SU-DHL-6 (cell line): ENCODE measurements at regions not wholly inside any gene's neighbourhood (a gene's known extent, or its start where the extent isn't known, plus 50 kb on each side); places are given as distances from the start of the nearest gene placed in this dataset.

Source experiments
- H2AFZ ChIP-seq: fragments of 200-600 bp; sonication (generic); 2 replicates; pipeline ENCODE4 v1.6.1; 2014; ENCODE audit warnings: low read depth, mild to moderate bottlenecking, moderate library complexity, mixed read lengths, antibody characterized with exemption, low read length; ENCODE audit not compliant: severe bottlenecking
- H3F3A ChIP-seq: fragments of 200-600 bp; shearing (Covaris generic); 2 replicates; pipeline ENCODE4 v1.6.0; 2016; ENCODE audit warnings: antibody characterized with exemption, mild to moderate bottlenecking; ENCODE audit not compliant: insufficient read depth
- H3K27ac ChIP-seq: fragments of 200-600 bp; sonication (generic); 2 replicates; pipeline ENCODE4 v1.5.1; 2016; ENCODE audit warnings: low read depth, mild to moderate bottlenecking, low read length, moderate library complexity, mixed read lengths
- H3K27me3 ChIP-seq: fragments of 200-600 bp; sonication (generic), shearing (Covaris generic); 2 replicates; pipeline ENCODE4 v1.6.0; 2014; ENCODE audit warnings: mild to moderate bottlenecking, low read length
- H3K36me3 ChIP-seq: fragments of 200-600 bp; sonication (generic); 2 replicates; pipeline ENCODE4 v1.6.1; 2014; ENCODE audit warnings: mild to moderate bottlenecking, low read length, mixed read lengths
- H3K4me2 ChIP-seq: fragments of 300-600, 200-600 bp; shearing (Covaris generic), sonication (generic); 2 replicates; pipeline ENCODE4 v1.6.0; 2014; ENCODE audit warnings: low read length, low read depth, mild to moderate bottlenecking; ENCODE audit not compliant: poor library complexity, severe bottlenecking
- H3K4me3 ChIP-seq: fragments of 200-600 bp; sonication (generic); 2 replicates; pipeline ENCODE4 v1.5.1; 2014; ENCODE audit warnings: antibody characterized with exemption, low read length, mild to moderate bottlenecking, mixed read lengths; ENCODE audit not compliant: insufficient read depth, poor library complexity, severe bottlenecking
- H3K79me2 ChIP-seq: fragments of 200-600 bp; sonication (generic); 2 replicates; pipeline ENCODE4 v1.6.1; 2014; ENCODE audit warnings: mild to moderate bottlenecking, low read length, moderate library complexity; ENCODE audit not compliant: insufficient read depth
- H3K9ac ChIP-seq: fragments of 200-600 bp; sonication (generic); 2 replicates; pipeline ENCODE4 v1.7.0; 2014; ENCODE audit warnings: mild to moderate bottlenecking, low read length
- H3K9me2 ChIP-seq: fragments of 200-600 bp; sonication (generic); replicated peaks from 2 replicates; pipeline ENCODE4 v1.6.1; 2014; ENCODE audit warnings: low read length; ENCODE audit not compliant: insufficient read depth
- H3K9me3 ChIP-seq: fragments of 200-600 bp; sonication (generic); 2 replicates; pipeline ENCODE4 v1.6.1; 2014; ENCODE audit warnings: low read length, mixed read lengths; ENCODE audit not compliant: insufficient read depth
- H4K20me1 ChIP-seq: fragments of 200-600 bp; sonication (generic); 2 replicates; pipeline ENCODE4 v1.6.1; 2014; ENCODE audit warnings: low read depth, mild to moderate bottlenecking, antibody characterized with exemption, low read length, moderate library complexity, mixed read lengths
- EZH2phosphoT487 ChIP-seq: fragments of 200-600 bp; sonication (generic), shearing (Covaris generic); conservative IDR thresholded peaks from 2 replicates; pipeline ENCODE4 v1.6.1; 2018; ENCODE audit warnings: mild to moderate bottlenecking, antibody characterized with exemption, low read length, moderate library complexity, mixed read lengths
- TF ChIP-seq, protein P1 (sequence below): fragments of 200-600 bp; sonication (generic); IDR thresholded peaks from one replicate; pipeline ENCODE4 v1.5.1; 2017; ENCODE audit warnings: antibody characterized with exemption, mild to moderate bottlenecking, low read length, moderate library complexity; ENCODE audit not compliant: insufficient read depth, poor library complexity, severe bottlenecking

DNA sequence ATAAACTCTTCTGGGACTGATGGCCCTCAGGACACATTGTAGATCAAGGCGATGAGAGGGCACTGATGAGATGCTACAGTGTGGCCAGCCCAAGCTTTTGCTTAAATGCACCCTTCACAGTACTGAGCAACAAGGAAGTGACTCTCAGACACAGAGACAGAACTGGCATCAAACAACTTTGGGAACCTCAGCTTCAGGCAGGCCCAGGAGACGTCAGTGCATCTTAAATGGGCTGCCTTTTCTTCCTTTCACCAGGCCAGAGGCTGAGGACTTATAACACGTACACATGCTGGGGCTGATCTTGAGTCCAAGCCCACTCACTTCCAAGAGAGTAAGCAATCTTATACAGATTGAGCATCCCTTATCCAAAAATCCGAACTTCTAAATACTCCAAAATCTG is 386.1 kb upstream of the C16orf82 start:
- Histone ChIP-seq H3K4me2 (no peak overlapping the region), H3K27ac (no peak overlapping the region), H3K27me3 (no peaks in the 10 kb centered on the region), H3K9ac (no peak overlapping the region), H2AFZ (no peak overlapping the region), H3K79me2 (no peaks in the 10 kb centered on the region), H3K9me3 (no peaks in the 10 kb centered on the region), H3K9me2 (no peaks in the 10 kb centered on the region), H3F3A (no peaks in the 10 kb centered on the region), H3K36me3 (no peaks in the 10 kb centered on the region), H4K20me1 (no peaks in the 10 kb centered on the region), H3K4me3 (no peak overlapping the region)
- TF ChIP-seq, protein P1, sequence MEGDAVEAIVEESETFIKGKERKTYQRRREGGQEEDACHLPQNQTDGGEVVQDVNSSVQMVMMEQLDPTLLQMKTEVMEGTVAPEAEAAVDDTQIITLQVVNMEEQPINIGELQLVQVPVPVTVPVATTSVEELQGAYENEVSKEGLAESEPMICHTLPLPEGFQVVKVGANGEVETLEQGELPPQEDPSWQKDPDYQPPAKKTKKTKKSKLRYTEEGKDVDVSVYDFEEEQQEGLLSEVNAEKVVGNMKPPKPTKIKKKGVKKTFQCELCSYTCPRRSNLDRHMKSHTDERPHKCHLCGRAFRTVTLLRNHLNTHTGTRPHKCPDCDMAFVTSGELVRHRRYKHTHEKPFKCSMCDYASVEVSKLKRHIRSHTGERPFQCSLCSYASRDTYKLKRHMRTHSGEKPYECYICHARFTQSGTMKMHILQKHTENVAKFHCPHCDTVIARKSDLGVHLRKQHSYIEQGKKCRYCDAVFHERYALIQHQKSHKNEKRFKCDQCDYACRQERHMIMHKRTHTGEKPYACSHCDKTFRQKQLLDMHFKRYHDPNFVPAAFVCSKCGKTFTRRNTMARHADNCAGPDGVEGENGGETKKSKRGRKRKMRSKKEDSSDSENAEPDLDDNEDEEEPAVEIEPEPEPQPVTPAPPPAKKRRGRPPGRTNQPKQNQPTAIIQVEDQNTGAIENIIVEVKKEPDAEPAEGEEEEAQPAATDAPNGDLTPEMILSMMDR: no peak
- TF ChIP-seq EZH2phosphoT487: no peak

DNA sequence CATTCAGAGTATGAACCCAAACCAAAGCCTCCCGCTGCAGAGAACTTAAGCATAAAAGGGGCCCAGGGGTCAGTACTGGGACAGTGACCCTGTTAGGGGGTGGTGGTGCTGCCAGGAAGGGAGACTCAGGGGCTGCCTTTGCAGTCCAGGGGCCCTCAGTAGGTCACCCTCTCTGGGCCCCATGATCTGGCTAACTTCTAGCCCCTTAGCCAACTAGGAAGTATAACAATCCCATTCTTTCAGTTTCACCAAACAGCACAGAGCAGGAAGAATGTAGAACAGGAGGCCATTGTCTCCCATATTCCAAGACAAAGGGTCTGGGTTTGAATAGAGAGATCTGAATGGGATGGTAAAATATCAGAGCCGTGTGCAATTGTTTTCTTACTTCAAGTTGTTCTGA is 378.6 kb upstream of the C16orf82 start:
- Histone ChIP-seq H3K9ac (no peak overlapping the region), H3K36me3 (no peaks in the 10 kb centered on the region), H3K27ac (no peak overlapping the region), H3K4me2 (no peak overlapping the region), H3K9me3 (no peaks in the 10 kb centered on the region; the same call in 1 of the 2 replicates), H3F3A (no peaks in the 10 kb centered on the region), H3K79me2 (no peaks in the 10 kb centered on the region), H3K27me3 (no peaks in the 10 kb centered on the region), H4K20me1 (no peaks in the 10 kb centered on the region), H3K9me2 (no peaks in the 10 kb centered on the region), H2AFZ (no peak overlapping the region), H3K4me3 (no peak overlapping the region)
- no peak for TF ChIP-seq EZH2phosphoT487
- TF ChIP-seq, protein P1: no peak

DNA sequence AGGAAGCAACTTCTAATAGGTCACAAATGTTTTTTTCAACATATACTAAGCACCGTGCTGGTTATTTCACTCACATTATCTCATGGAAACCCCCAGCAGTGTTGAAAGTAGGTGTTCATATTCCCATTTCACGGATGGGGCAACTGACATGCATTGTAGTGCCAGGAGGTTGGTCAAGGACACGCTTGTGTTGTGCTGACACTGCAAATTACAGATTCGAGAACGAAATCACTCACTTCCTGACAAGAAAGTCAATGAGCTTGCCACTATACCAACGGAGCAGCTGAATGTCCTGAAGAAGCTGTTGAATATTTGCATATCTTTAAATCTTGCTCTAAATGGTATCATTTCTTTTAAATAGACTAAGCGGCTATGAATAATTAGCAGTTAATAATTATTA is 378.0 kb upstream of the C16orf82 start:
- H3K9me2 ChIP-seq: no peaks in the 10 kb centered on the region
- no peak overlapping the region for H3K4me3 ChIP-seq
- no peak overlapping the region for H3K9ac ChIP-seq
- H3K27ac ChIP-seq: no peak overlapping the region
- no peaks in the 10 kb centered on the region; the same call in 1 of the 2 replicates for H3K9me3 ChIP-seq
- H3K79me2 ChIP-seq: no peaks in the 10 kb centered on the region
- no peaks in the 10 kb centered on the region for H3K36me3 ChIP-seq
- no peaks in the 10 kb centered on the region for H4K20me1 ChIP-seq
- no peaks in the 10 kb centered on the region for H3F3A ChIP-seq
- H3K4me2 ChIP-seq: no peak overlapping the region
- no peaks in the 10 kb centered on the region for H3K27me3 ChIP-seq
- TF ChIP-seq, protein P1: no peak
- TF ChIP-seq EZH2phosphoT487: no peak
- no peak overlapping the region for H2AFZ ChIP-seq

DNA sequence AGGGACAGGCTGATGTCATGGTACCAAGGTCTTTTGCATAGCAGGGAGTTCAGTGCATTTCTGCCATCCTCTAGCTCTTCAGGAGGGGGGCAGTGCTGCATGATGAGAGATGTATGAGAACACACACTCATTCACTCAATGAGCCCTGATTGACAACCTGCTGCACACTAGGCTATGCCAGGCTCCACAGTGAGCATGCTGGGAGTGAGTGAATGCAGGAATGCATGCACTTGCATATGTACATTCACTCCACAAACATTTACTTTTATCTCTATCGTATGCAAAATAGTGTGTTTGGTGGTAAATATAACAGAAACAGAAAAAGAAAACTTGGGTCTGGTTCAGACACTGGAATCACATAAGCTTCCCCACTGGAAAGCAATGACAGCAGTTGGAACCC is 374.1 kb upstream of the C16orf82 start:
- Histone ChIP-seq H3F3A (no peaks in the 10 kb centered on the region), H4K20me1 (no peaks in the 10 kb centered on the region), H3K79me2 (no peaks in the 10 kb centered on the region), H2AFZ (no peak overlapping the region), H3K9me3 (no peaks in the 10 kb centered on the region), H3K27ac (no peak overlapping the region), H3K4me3 (no peak overlapping the region), H3K27me3 (no peaks in the 10 kb centered on the region), H3K9me2 (no peaks in the 10 kb centered on the region), H3K9ac (no peak overlapping the region), H3K36me3 (no peaks in the 10 kb centered on the region), H3K4me2 (no peak overlapping the region)
- no peak for TF ChIP-seq EZH2phosphoT487
- TF ChIP-seq, protein P1: no peak
